Heart left ventricle (tissue), 13 donors: ENCODE measurements at regions not wholly inside any gene's neighbourhood (a gene's known extent, or its start where the extent isn't known, plus 50 kb on each side); places are given as distances from the start of the nearest gene placed in this dataset.

ENCODE experiments used
- CTCF ChIP-seq, 12 donors: fragments of 200-600 bp; sonication (generic) in 4 of 12; IDR thresholded peaks; one replicate each; pipeline versions ENCODE4 v1.5.0 to v1.8.0; 2018 to 2022; ENCODE audit warnings: antibody characterized with exemption in 12 of 12, mild to moderate bottlenecking in 5 of 12
- POLR2A ChIP-seq, 2 donors: fragments of 450-650 bp; IDR thresholded peaks; one replicate each; pipeline ENCODE4 v1.6.1; 2017; ENCODE audit warnings: antibody characterized with exemption in 2 of 2, mild to moderate bottlenecking in 2 of 2, moderate library complexity in 2 of 2
- donor health status: ischemic (EF 13 %, LVEDD 7.1; RV severe dilation, severe dysfunction).
- donor health status: DM: no; HTN: yes; CAD: no.
- donor health status: DM: no; HTN: no; CAD: no.
- donor health status: ischemic (EF 25% LVEDD 6.9; RV normal size, moderate dysfunction).
- donor health status: ischemic (EF 25% LVEDD 5.7; RV mildly dilated, moderate dysfunction).
- donor health status: ischemic (EF 35%, LVEDD 5.7; RV mildly dilated, moderate dysfunction).
- donor health status: nonischemic (EF 11% LVEDD 7.7; RV severe dilation, severe dysfunction).
- donor health status: DM: yes; HTN: yes; CAD: no.
- donor health status: PGD.
- donor health status: ischemic (EF 29% LVEDD 5.4; RV normal size, mild dysfunction).
- donor health status: nonischemic (EF 23%, LVEDD 6.1; RV moderate dilation, normal function).

- TF ChIP-seq CTCF (IDR thresholded peaks at IDR 0.05) (no peak), POLR2A (IDR thresholded peaks at IDR 0.05) (no peak)
Observed at GRCh38 chr7:79828866-79829265, 305.8 kb upstream of the GNAI1 start.
